ENCODE measurements at regions not wholly inside any gene's neighbourhood (a gene's known extent, or its start where the extent isn't known, plus 50 kb on each side); places are given as distances from the start of the nearest gene placed in this dataset.

DNA sequence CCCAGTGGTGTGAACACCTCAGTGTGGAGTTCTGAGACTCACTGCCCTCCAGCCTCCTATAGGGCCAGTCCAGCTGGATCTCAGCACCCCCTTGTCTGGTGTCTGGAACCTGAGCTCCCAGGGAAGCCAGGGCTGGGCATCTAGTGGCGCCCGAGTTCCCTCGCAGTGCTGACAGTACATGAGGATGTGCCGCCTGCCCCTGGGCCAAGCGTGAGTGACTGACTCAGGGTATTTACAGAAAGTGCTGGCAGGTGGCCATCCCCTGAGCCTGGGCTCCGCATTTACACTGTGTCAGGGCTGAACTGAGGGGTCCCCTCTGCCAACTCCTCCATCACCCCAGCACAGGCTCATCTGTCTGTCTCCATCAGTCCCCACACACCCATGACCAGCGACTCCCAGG lies 185.3 kb downstream of the BRD1 start:
- no peak for TF ChIP-seq CHD1 (IDR thresholded peaks at IDR 0.05; ENCODE audit: low read depth, low read length)
- TF ChIP-seq, protein P1, sequence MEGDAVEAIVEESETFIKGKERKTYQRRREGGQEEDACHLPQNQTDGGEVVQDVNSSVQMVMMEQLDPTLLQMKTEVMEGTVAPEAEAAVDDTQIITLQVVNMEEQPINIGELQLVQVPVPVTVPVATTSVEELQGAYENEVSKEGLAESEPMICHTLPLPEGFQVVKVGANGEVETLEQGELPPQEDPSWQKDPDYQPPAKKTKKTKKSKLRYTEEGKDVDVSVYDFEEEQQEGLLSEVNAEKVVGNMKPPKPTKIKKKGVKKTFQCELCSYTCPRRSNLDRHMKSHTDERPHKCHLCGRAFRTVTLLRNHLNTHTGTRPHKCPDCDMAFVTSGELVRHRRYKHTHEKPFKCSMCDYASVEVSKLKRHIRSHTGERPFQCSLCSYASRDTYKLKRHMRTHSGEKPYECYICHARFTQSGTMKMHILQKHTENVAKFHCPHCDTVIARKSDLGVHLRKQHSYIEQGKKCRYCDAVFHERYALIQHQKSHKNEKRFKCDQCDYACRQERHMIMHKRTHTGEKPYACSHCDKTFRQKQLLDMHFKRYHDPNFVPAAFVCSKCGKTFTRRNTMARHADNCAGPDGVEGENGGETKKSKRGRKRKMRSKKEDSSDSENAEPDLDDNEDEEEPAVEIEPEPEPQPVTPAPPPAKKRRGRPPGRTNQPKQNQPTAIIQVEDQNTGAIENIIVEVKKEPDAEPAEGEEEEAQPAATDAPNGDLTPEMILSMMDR (conservative IDR thresholded peaks at IDR 0.05; ENCODE audit: low read depth, low read length), result no peak
- no peak for TF ChIP-seq ELK1 (IDR thresholded peaks at IDR 0.05; ENCODE audit: borderline replicate concordance, low read depth, low read length)
- no peak for TF ChIP-seq POLR2A (IDR thresholded peaks at IDR 0.05; ENCODE audit: low read depth, low read length)
- no peak for TF ChIP-seq BHLHE40 (IDR thresholded peaks at IDR 0.05; ENCODE audit: low read depth, low read length)
- no peak for TF ChIP-seq MXI1 (IDR thresholded peaks at IDR 0.05; ENCODE audit: borderline replicate concordance, low read depth, low read length)
- no peak for TF ChIP-seq RFX5 (IDR thresholded peaks at IDR 0.05; ENCODE audit: low read depth, low read length)
- TF ChIP-seq SMC3 (IDR thresholded peaks at IDR 0.05; ENCODE audit: low read depth, low read length), result no peak
- TF ChIP-seq NFE2L2 (IDR thresholded peaks at IDR 0.05; ENCODE audit: low read depth, low read length), result no peak
- TF ChIP-seq RAD21 (IDR thresholded peaks at IDR 0.05; ENCODE audit: low read length), result no peak
- no peak for TF ChIP-seq MAFK (IDR thresholded peaks at IDR 0.05; ENCODE audit: low read depth, low read length)
- no peak for TF ChIP-seq CEBPB (IDR thresholded peaks at IDR 0.05; ENCODE audit: low read depth, low read length)

Measured in IMR-90 (cell line).